Spleen (tissue), 11 donors: ENCODE measurements at regions not wholly inside any gene's neighbourhood (a gene's known extent, or its start where the extent isn't known, plus 50 kb on each side); places are given as distances from the start of the nearest gene placed in this dataset.
"Not testable (repeated sequence)": the region's sequence is repeated elsewhere in the genome, so short reads cannot be mapped to it uniquely, and the experiment has no call there.

ENCODE experiments used
- DNase-seq: peaks from one replicate; pipeline ENCODE4 v3.0.0-alpha.2; 2020
- H3K27ac ChIP-seq, 8 donors: fragments of 200-600 bp; sonication (generic) in 7 of 8; 1 replicate in 4 of 8; 2 replicates in 4 of 8; pipeline versions ENCODE4 v1.5.0 to v1.8.0; 2016 to 2021; ENCODE audit warnings: inconsistent platforms in 4 of 8, mild to moderate bottlenecking in 4 of 8, moderate library complexity in 1 of 8
- H3K27me3 ChIP-seq, 7 donors: fragments of 200-600 bp; sonication (generic) in 6 of 7; replicated peaks in 1 of 7; 1 replicate in 4 of 7; 2 replicates in 3 of 7; pipeline versions ENCODE4 v1.5.0 to v1.8.0; 2016 to 2021; ENCODE audit warnings: inconsistent platforms in 3 of 7, mild to moderate bottlenecking in 1 of 7
- H3K36me3 ChIP-seq, 6 donors: fragments of 200-600 bp; sonication (generic) in 5 of 6; 1 replicate in 4 of 6; 2 replicates in 2 of 6; pipeline versions ENCODE4 v1.5.0 to v1.8.0; 2016 to 2021; ENCODE audit warnings: inconsistent platforms in 2 of 6
- H3K4me1 ChIP-seq, 6 donors: fragments of 200-600 bp; sonication (generic) in 5 of 6; 1 replicate in 3 of 6; 2 replicates in 3 of 6; pipeline versions ENCODE4 v1.5.0 to v1.8.0; 2016 to 2021; ENCODE audit warnings: inconsistent platforms in 3 of 6
- H3K4me3 ChIP-seq, 8 donors: fragments of 200-600 bp; sonication (generic) in 7 of 8; 1 replicate in 4 of 8; 2 replicates in 4 of 8; pipeline versions ENCODE4 v1.5.0 to v1.8.0; 2016 to 2021; ENCODE audit warnings: inconsistent platforms in 4 of 8, mild to moderate bottlenecking in 4 of 8, moderate library complexity in 2 of 8
- H3K9me3 ChIP-seq, 8 donors: fragments of 200-600 bp; sonication (generic) in 7 of 8; 1 replicate in 4 of 8; 2 replicates in 4 of 8; pipeline versions ENCODE4 v1.5.0 to v1.8.0; 2016 to 2021; ENCODE audit warnings: inconsistent platforms in 4 of 8
- CTCF ChIP-seq, 11 experiments: fragments of 200-600 bp in 7 of 11; fragments of 450-650 bp in 4 of 11; sonication (generic) in 4 of 11; IDR thresholded peaks in 8 of 11; conservative IDR thresholded peaks in 3 of 11; 1 replicate in 7 of 11; 2 replicates in 4 of 11; pipeline versions ENCODE4 v1.4.0 to v1.8.0; 2016 to 2021; ENCODE audit warnings: antibody characterized with exemption in 11 of 11, inconsistent platforms in 4 of 11, mild to moderate bottlenecking in 1 of 11
- POLR2A ChIP-seq, 3 donors: fragments of 450-650 bp; IDR thresholded peaks; one replicate each; pipeline ENCODE4 v1.5.1; 2017; ENCODE audit warnings: antibody characterized with exemption in 3 of 3, mild to moderate bottlenecking in 1 of 3
- POLR2AphosphoS5 ChIP-seq, 3 donors: sonication (generic); formaldehyde crosslinking; IDR thresholded peaks; one replicate each; pipeline ENCODE4 v1.5.1; 2017; ENCODE audit warnings: antibody characterized with exemption in 3 of 3
- WGBS, 5 donors: extraction: QIAGEN DNeasy Blood & Tissue Kit in 3 of 5; methylation state at CpG; one replicate each; pipeline versions ENCODE4 v1.1.5 to v1.1.7; 2013 to 2018; 5-methylcytosine and 5-hydroxymethylcytosine counted together
- intact Hi-C: fragments of 100-400 bp; cut with DNase I; formaldehyde crosslinking; loops from one replicate; pipeline ENCODE4 v1.15.0; 2023; ENCODE audit warnings: low total_unique reads
- donor health status: healthy with polysubstance abuse.
- donor health status: DM: no; HTN: no; CAD: no; lungs with moderate emphysema.
- donor health status: DM: no; HTN: no; CAD: no.
- donor health status: Bipolar disorder and iron deficiency.
- donor health status: healthy.
- donor health status: DM: no; HTN: no; CAD: no.
- donor health status: DM: yes; HTN: yes; CAD: no.

- intact Hi-C loops, result no loop called here
- WGBS, 5 donors, result 84 to 100% (median 94%) methylated on average over 2 of the region's 2 CpGs
These were observed 156.0 kb upstream of the ROPN1 start for GRCh38 chr3:124147946-124148345.

GRCh38 chr3:124149081-124149480, 157.2 kb upstream of the ROPN1 start:
- no peak for TF ChIP-seq CTCF (IDR thresholded peaks at IDR 0.05 in 8 of 11, conservative IDR thresholded peaks at IDR 0.05 in 3 of 11)
- TF ChIP-seq POLR2A (IDR thresholded peaks at IDR 0.05), result no peak
- no peak for TF ChIP-seq POLR2AphosphoS5 (IDR thresholded peaks at IDR 0.05)
- no peaks in the 10 kb centered on the region for H3K4me1 ChIP-seq
- 90 to 100% (median 96%) methylated on average over 1 of the region's 1 CpG for WGBS, 5 donors
- H3K27ac ChIP-seq, result no peak overlapping the region
- no peak for DNase-seq
- intact Hi-C loops, result no loop called here
- no peaks in the 10 kb centered on the region for H3K36me3 ChIP-seq
- H3K9me3 ChIP-seq, result no peaks in the 10 kb centered on the region
- no peak overlapping the region for H3K4me3 ChIP-seq
- H3K27me3 ChIP-seq, result no peaks in the 10 kb centered on the region

More at GRCh38 chr3:124147946-124148345, 156.0 kb upstream of the ROPN1 start:
- H3K36me3 ChIP-seq, result no peaks in the 10 kb centered on the region
- no peaks in the 10 kb centered on the region for H3K9me3 ChIP-seq
- H3K27me3 ChIP-seq, result no peaks in the 10 kb centered on the region
- no peak overlapping the region for H3K4me3 ChIP-seq
- TF ChIP-seq POLR2AphosphoS5 (IDR thresholded peaks at IDR 0.05) (no peak), CTCF (IDR thresholded peaks at IDR 0.05 in 8 of 11, conservative IDR thresholded peaks at IDR 0.05 in 3 of 11) (no peak), POLR2A (IDR thresholded peaks at IDR 0.05) (no peak)
- no peak for DNase-seq
- no peaks in the 10 kb centered on the region for H3K4me1 ChIP-seq
- H3K27ac ChIP-seq, result no peak overlapping the region

GRCh38 chr3:124149771-124150170, 157.8 kb upstream of the ROPN1 start:
- intact Hi-C loops, result no loop called here
- TF ChIP-seq POLR2AphosphoS5 (IDR thresholded peaks at IDR 0.05), result no peak
- no peak for TF ChIP-seq POLR2A (IDR thresholded peaks at IDR 0.05)
- TF ChIP-seq CTCF (IDR thresholded peaks at IDR 0.05 in 8 of 11, conservative IDR thresholded peaks at IDR 0.05 in 3 of 11), result no peak
- no peak for DNase-seq
- Histone ChIP-seq H3K4me3 (no peak overlapping the region), H3K9me3 (no peaks in the 10 kb centered on the region), H3K27ac (no peak overlapping the region), H3K4me1 (no peaks in the 10 kb centered on the region), H3K36me3 (no peaks in the 10 kb centered on the region), H3K27me3 (no peaks in the 10 kb centered on the region)
- 86 to 98% (median 93%) methylated on average over 3 of the region's 3 CpGs for WGBS, 5 donors

GRCh38 chr3:124152891-124153290, 161.0 kb upstream of the ROPN1 start:
- H3K27ac ChIP-seq, H3K4me3 ChIP-seq, H3K9me3 ChIP-seq, DNase-seq, intact Hi-C loops, H3K36me3 ChIP-seq, H3K27me3 ChIP-seq: not testable (repeated sequence)
- peaks cover 0 to 16% (median 14%) of the 10 kb centered on the region in 6 donors for H3K4me1 ChIP-seq
- 90 to 100% (median 95%) methylated on average over 1 of the region's 1 CpG for WGBS, 5 donors
